H1 (cell line): ENCODE measurements at regions not wholly inside any gene's neighbourhood (a gene's known extent, or its start where the extent isn't known, plus 50 kb on each side); places are given as distances from the start of the nearest gene placed in this dataset.

Source experiments
- CTCF ChIA-PET: fragments of 300-600 bp; sonication (Branson Sonifier 250); formaldehyde crosslinking; loops from one replicate; lab custom pipeline; 2021; ENCODE audit not compliant: partially characterized antibody; lab: Charles Lee
- POLR2A ChIA-PET: fragments of 300-600 bp; sonication (Branson Sonifier 250); formaldehyde crosslinking; loops from one replicate; lab custom pipeline; 2021; ENCODE audit warnings: inconsistent platforms; ENCODE audit not compliant: partially characterized antibody; lab: Charles Lee
- DNase-seq, 2 experiments: peaks; one replicate each; pipeline versions ENCODE4 v3.0.0 to v3.0.0-alpha.2; 2010 to 2022; ENCODE audit warnings: low spot score in 2 of 2, low read depth in 1 of 2, mixed read lengths in 1 of 2
- FAIRE-seq: peaks from 2 replicates; lab custom pipeline; 2011; peaks lifted over from hg19 to GRCh38; lab: Jason Lieb, UNC
- H2AFZ ChIP-seq: 2 replicates; pipeline ENCODE4 v1.8.1; 2012; ENCODE audit warnings: low read length, inconsistent platforms
- H2AK5ac ChIP-seq: 2 replicates; pipeline ENCODE4 v1.6.1; 2013; ENCODE audit warnings: low read depth, low read length
- H2BK120ac ChIP-seq: replicated peaks from 2 replicates; pipeline ENCODE3; 2013; ENCODE audit warnings: low read depth, low read length, inconsistent platforms
- H2BK12ac ChIP-seq: 2 replicates; pipeline ENCODE4 v1.6.1; 2013; ENCODE audit warnings: low read depth, low read length
- H2BK15ac ChIP-seq: 2 replicates; pipeline ENCODE4 v1.6.1; 2013; ENCODE audit warnings: low read length
- H2BK20ac ChIP-seq: 2 replicates; pipeline ENCODE4 v1.6.1; 2013; ENCODE audit warnings: low read length
- H2BK5ac ChIP-seq: 2 replicates; pipeline ENCODE4 v1.6.1; 2013; ENCODE audit warnings: low read depth, low read length
- H3K14ac ChIP-seq: 2 replicates; pipeline ENCODE4 v1.6.1; 2013; ENCODE audit warnings: inconsistent platforms; ENCODE audit not compliant: insufficient read length
- H3K18ac ChIP-seq: 2 replicates; pipeline ENCODE4 v1.6.1; 2013; ENCODE audit warnings: low read length; ENCODE audit errors: extremely low read depth
- H3K23ac ChIP-seq: 2 replicates; pipeline ENCODE4 v1.6.1; 2013; ENCODE audit warnings: inconsistent platforms; ENCODE audit not compliant: insufficient read length
- H3K23me2 ChIP-seq: 2 replicates; pipeline ENCODE4 v1.6.1; 2013; ENCODE audit warnings: low read depth, low read length
- H3K27ac ChIP-seq: 2 replicates; pipeline ENCODE4 v1.6.1; 2011; ENCODE audit warnings: low read depth, low read length, inconsistent platforms
- H3K27me3 ChIP-seq, 4 experiments: replicated peaks in 1 of 4; 1 replicate in 1 of 4; 2 replicates in 3 of 4; pipeline versions ENCODE4 v1.6.1 to v1.8.1; 2011 to 2013; ENCODE audit warnings: low read length in 3 of 4, mild to moderate bottlenecking in 3 of 4, inconsistent platforms in 2 of 4, mixed read lengths in 2 of 4, moderate library complexity in 1 of 4; ENCODE audit not compliant: control insufficient read depth in 3 of 4, insufficient read depth in 3 of 4; ENCODE audit errors: extremely low read depth in 1 of 4
- H3K36me3 ChIP-seq, 4 experiments: 2 replicates each; pipeline versions ENCODE4 v1.6.1 to v1.8.1; 2011 to 2013; ENCODE audit warnings: mild to moderate bottlenecking in 4 of 4, low read length in 3 of 4, moderate library complexity in 2 of 4, control low read depth in 1 of 4, inconsistent platforms in 1 of 4; ENCODE audit not compliant: insufficient read depth in 4 of 4, control insufficient read depth in 2 of 4
- H3K4ac ChIP-seq: replicated peaks from 2 replicates; pipeline ENCODE3; 2013; ENCODE audit warnings: low read length, low read depth, mixed read lengths, inconsistent platforms; ENCODE audit not compliant: insufficient read length
- H3K4me1 ChIP-seq, 4 experiments: replicated peaks in 1 of 4; 1 replicate in 1 of 4; 2 replicates in 3 of 4; pipeline versions ENCODE4 v1.6.1 to v1.8.1; 2011 to 2013; ENCODE audit warnings: low read length in 3 of 4, inconsistent platforms in 2 of 4, mixed read lengths in 1 of 4; ENCODE audit not compliant: insufficient read depth in 4 of 4, control insufficient read depth in 3 of 4
- H3K4me2 ChIP-seq, 2 experiments: 2 replicates each; pipeline versions ENCODE4 v1.6.1 to v1.8.1; 2011 to 2013; ENCODE audit warnings: low read depth in 2 of 2, low read length in 2 of 2, control low read depth in 1 of 2, inconsistent platforms in 1 of 2, mild to moderate bottlenecking in 1 of 2; ENCODE audit not compliant: insufficient read depth in 1 of 2
- H3K4me3 ChIP-seq, 4 experiments: fragments of 200-600, 300-600 bp in 1 of 4; sonication (generic), shearing (Covaris generic), sonication (Bioruptor Twin) in 1 of 4; 2 replicates each; pipeline versions ENCODE4 v1.5.1 to v1.8.1; 2011 to 2016; ENCODE audit warnings: low read length in 4 of 4, low read depth in 3 of 4, control low read depth in 2 of 4, inconsistent platforms in 2 of 4, mild to moderate bottlenecking in 2 of 4, mixed read lengths in 1 of 4, moderate library complexity in 1 of 4; ENCODE audit not compliant: insufficient read depth in 2 of 4; ENCODE audit errors: extremely low read depth in 1 of 4
- H3K56ac ChIP-seq: replicated peaks from 2 replicates; pipeline ENCODE3; 2013; ENCODE audit warnings: low read depth, mild to moderate bottlenecking, mixed read lengths, low read length, inconsistent platforms; ENCODE audit not compliant: insufficient read length
- H3K79me1 ChIP-seq: 2 replicates; pipeline ENCODE4 v1.6.1; 2013; ENCODE audit warnings: low read depth, low read length, control low read depth
- H3K79me2 ChIP-seq, 2 experiments: 2 replicates each; pipeline versions ENCODE4 v1.6.1 to v1.8.1; 2012 to 2013; ENCODE audit warnings: low read length in 2 of 2, mild to moderate bottlenecking in 2 of 2, inconsistent platforms in 1 of 2; ENCODE audit not compliant: insufficient read depth in 2 of 2, control insufficient read depth in 1 of 2
- H3K9ac ChIP-seq, 4 experiments: replicated peaks in 1 of 4; 1 replicate in 1 of 4; 2 replicates in 3 of 4; pipeline versions ENCODE4 v1.6.1 to v1.8.1; 2011 to 2013; ENCODE audit warnings: low read depth in 3 of 4, low read length in 3 of 4, control low read depth in 2 of 4, mild to moderate bottlenecking in 2 of 4, moderate library complexity in 2 of 4, inconsistent platforms in 1 of 4; ENCODE audit errors: extremely low read depth in 1 of 4
- H3K9me3 ChIP-seq, 2 experiments: 2 replicates each; pipeline versions ENCODE4 v1.6.1 to v1.8.1; 2012 to 2013; ENCODE audit warnings: mild to moderate bottlenecking in 2 of 2, moderate library complexity in 2 of 2, control low read depth in 1 of 2, inconsistent platforms in 1 of 2, low read depth in 1 of 2, low read length in 1 of 2, mixed read lengths in 1 of 2; ENCODE audit not compliant: insufficient read depth in 2 of 2
- H4K20me1 ChIP-seq, 2 experiments: replicated peaks in 1 of 2; 2 replicates each; pipeline versions ENCODE3 to v1.8.1; 2011 to 2013; ENCODE audit warnings: inconsistent platforms in 2 of 2, low read length in 2 of 2, mild to moderate bottlenecking in 1 of 2; ENCODE audit not compliant: insufficient read depth in 2 of 2, control insufficient read depth in 1 of 2
- H4K5ac ChIP-seq: 2 replicates; pipeline ENCODE4 v1.6.1; 2013; ENCODE audit warnings: low read length, low read depth, mixed read lengths, inconsistent platforms; ENCODE audit not compliant: insufficient read length
- H4K8ac ChIP-seq: 2 replicates; pipeline ENCODE4 v1.8.0; 2013; ENCODE audit warnings: mild to moderate bottlenecking, moderate library complexity, low read length, inconsistent platforms; ENCODE audit not compliant: insufficient read depth; ENCODE audit errors: extremely low read depth
- H4K91ac ChIP-seq: replicated peaks from 2 replicates; pipeline ENCODE3; 2013; ENCODE audit warnings: low read length, mixed read lengths, inconsistent platforms; ENCODE audit not compliant: insufficient read length
- BRCA1 ChIP-seq: IDR thresholded peaks from 2 replicates; pipeline ENCODE4 v1.6.1; 2012; ENCODE audit warnings: low read depth, low read length, improper control_type of control experiment
- CBX8 ChIP-seq: fragments of 300-800, 300-1000 bp; sonication (generic); IDR thresholded peaks from 2 replicates; pipeline ENCODE4 v1.7.1; 2016; ENCODE audit warnings: low read depth, low read length, borderline replicate concordance
- CEBPB ChIP-seq: IDR thresholded peaks from 2 replicates; pipeline ENCODE4 v1.6.1; 2012; ENCODE audit warnings: low read depth, low read length
- CHD1 ChIP-seq: IDR thresholded peaks from 2 replicates; pipeline ENCODE4 v1.6.1; 2012; ENCODE audit warnings: low read depth, low read length, improper control_type of control experiment
- CHD2 ChIP-seq: IDR thresholded peaks from 2 replicates; pipeline ENCODE4 v1.6.1; 2012; ENCODE audit warnings: low read length, improper control_type of control experiment
- CTBP2 ChIP-seq: IDR thresholded peaks from 2 replicates; pipeline ENCODE4 v1.7.0; 2011; ENCODE audit warnings: borderline replicate concordance, mild to moderate bottlenecking, moderate library complexity, mixed read lengths, low read length; ENCODE audit not compliant: insufficient read depth, insufficient read length
- EP300 ChIP-seq, 2 experiments: IDR thresholded peaks; 1 replicate in 1 of 2; 2 replicates in 1 of 2; pipeline ENCODE4 v1.6.1; 2011 to 2012; ENCODE audit warnings: low read depth in 2 of 2, low read length in 2 of 2, mild to moderate bottlenecking in 2 of 2, borderline replicate concordance in 1 of 2, inconsistent platforms in 1 of 2, moderate library complexity in 1 of 2
- JUND ChIP-seq: IDR thresholded peaks from 2 replicates; pipeline ENCODE4 v1.6.1; 2011; ENCODE audit warnings: mild to moderate bottlenecking, improper control_type of control experiment, low read length
- MAFK ChIP-seq: IDR thresholded peaks from 2 replicates; pipeline ENCODE4 v1.6.1; 2012; ENCODE audit warnings: low read depth, mild to moderate bottlenecking, improper control_type of control experiment, low read length
- MAX ChIP-seq: IDR thresholded peaks from 2 replicates; pipeline ENCODE4 v1.6.1; 2012; ENCODE audit warnings: inconsistent platforms
- POU5F1 ChIP-seq: IDR thresholded peaks from 2 replicates; pipeline ENCODE4 v1.6.1; 2011; ENCODE audit warnings: low read depth, mild to moderate bottlenecking, low read length, moderate library complexity
- SIRT6 ChIP-seq: IDR thresholded peaks from one replicate; pipeline ENCODE4 v1.7.1; 2012; ENCODE audit warnings: low read length, inconsistent platforms
- SP2 ChIP-seq: IDR thresholded peaks from 2 replicates; pipeline ENCODE4 v1.6.1; 2012; ENCODE audit warnings: mild to moderate bottlenecking, low read length, inconsistent platforms
- SRF ChIP-seq: IDR thresholded peaks from 2 replicates; pipeline ENCODE4 v1.6.1; 2011; ENCODE audit warnings: mild to moderate bottlenecking, low read depth, low read length, moderate library complexity
- TBP ChIP-seq: IDR thresholded peaks from 2 replicates; pipeline ENCODE4 v1.6.1; 2011; ENCODE audit warnings: low read depth, low read length, improper control_type of control experiment
- TCF12 ChIP-seq: IDR thresholded peaks from 2 replicates; pipeline ENCODE4 v1.6.1; 2011; ENCODE audit warnings: low read depth, mild to moderate bottlenecking, low read length
- WGBS, 2 experiments: shearing (Covaris generic) in 1 of 2; methylation state at CpG; one replicate each; pipeline versions ENCODE4 v1.1.6 to v1.1.7; 2013 to 2015; ENCODE audit warnings: low lambda C conversion rate in 2 of 2, mixed read lengths in 2 of 2, inconsistent platforms in 1 of 2, low coverage in 1 of 2, missing lambda C conversion rate in 1 of 2; ENCODE audit not compliant: insufficient replicate concordance in 2 of 2, insufficient coverage in 1 of 2, insufficient read length in 1 of 2; ENCODE audit errors: extremely low coverage in 1 of 2, missing lambda C conversion rate in 1 of 2; 5-methylcytosine and 5-hydroxymethylcytosine counted together

GRCh38 chr13:107190065-107190464 is 622.1 kb upstream of the ARGLU1 start:
- Histone ChIP-seq H3K27ac (no peak overlapping the region), H3K79me1 (no peaks in the 10 kb centered on the region), H3K36me3 (no peaks in the 10 kb centered on the region), H3K9ac (no peak overlapping the region), H2BK12ac (no peak overlapping the region), H3K27me3 (peaks cover 0 to 7% (median 2%) of the 10 kb centered on the region in 4 experiments; a peak in 4 of 7 replicates), H2BK15ac (no peak overlapping the region), H3K56ac (no peak overlapping the region), H2BK120ac (no peak overlapping the region), H3K9me3 (no peaks in the 10 kb centered on the region), H4K91ac (no peak overlapping the region), H2AK5ac (no peak overlapping the region), H4K20me1 (no peaks in the 10 kb centered on the region), H2BK20ac (no peak overlapping the region), H3K4ac (no peak overlapping the region), H2AFZ (no peak overlapping the region), H4K8ac (no peak overlapping the region), H3K23ac (no peak overlapping the region), H3K4me2 (no peak overlapping the region), H3K79me2 (no peaks in the 10 kb centered on the region), H3K18ac (no peak overlapping the region), H4K5ac (no peak overlapping the region), H3K4me1 (peaks cover 0 to 3% (median 0%) of the 10 kb centered on the region in 4 experiments; a peak in 3 of 7 replicates), H3K23me2 (no peaks in the 10 kb centered on the region), H2BK5ac (no peak overlapping the region), H3K4me3 (no peak overlapping the region), H3K14ac (no peak overlapping the region)
- no peak for FAIRE-seq
- ChIA-PET CTCF (interaction anchor here (2.5 kb wide), 1 partner anchor 14 kb away, joined by 11 read pairs; no protein-coding TSS in a partner anchor), POLR2A (no interaction called here)
- WGBS, 2 experiments = 83% methylated on average over 1 of the region's 1 CpG; no CpG with 5 or more reads in 1 of the 2 experiments
- DNase-seq = no peak
- no peak for TF ChIP-seq SRF
- no peak for TF ChIP-seq CBX8
- TF ChIP-seq MAFK = no peak
- no peak for TF ChIP-seq CEBPB
- TF ChIP-seq MAX = no peak
- no peak for TF ChIP-seq CTBP2
- TF ChIP-seq SIRT6 = no peak
- TF ChIP-seq TBP = no peak
- no peak for TF ChIP-seq CHD2
- TF ChIP-seq POU5F1 = no peak
- no peak for TF ChIP-seq TCF12
- no peak for TF ChIP-seq BRCA1
- TF ChIP-seq JUND = no peak
- no peak for TF ChIP-seq EP300 (IDR thresholded peaks at IDR 0.05; ENCODE audit: borderline replicate concordance in 1 of 2, low read depth in 2 of 2, low read length in 2 of 2)
- no peak for TF ChIP-seq CHD1
- TF ChIP-seq SP2 = no peak
